EH (cell line): ENCODE measurements at regions not wholly inside any gene's neighbourhood (a gene's known extent, or its start where the extent isn't known, plus 50 kb on each side); places are given as distances from the start of the nearest gene placed in this dataset.

ENCODE experiments used
- DNase-seq: peaks from one replicate; pipeline ENCODE4 v3.0.0-alpha.2; 2015; ENCODE audit warnings: low read depth

DNA sequence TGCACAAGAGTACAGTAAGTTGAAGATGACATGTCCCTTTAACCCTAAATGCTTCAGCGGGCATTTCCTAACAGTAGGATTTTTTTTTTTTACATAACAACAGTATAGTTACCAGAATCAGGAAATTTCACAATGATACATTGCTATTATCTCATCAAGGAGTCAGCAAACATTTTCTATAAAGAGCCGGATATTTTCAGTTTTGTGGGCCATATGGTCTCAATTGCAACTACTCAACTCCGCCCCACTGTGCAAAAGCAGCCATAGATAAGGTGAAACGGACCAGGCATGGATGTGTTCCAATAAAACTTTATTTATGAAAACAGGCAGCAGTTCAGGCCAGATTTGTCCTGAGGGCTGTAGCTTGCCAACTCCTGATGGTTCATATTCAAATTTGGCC lies 130.6 kb downstream of the SMAD6 start:
- peak; percentile 79 for DNase-seq

DNA sequence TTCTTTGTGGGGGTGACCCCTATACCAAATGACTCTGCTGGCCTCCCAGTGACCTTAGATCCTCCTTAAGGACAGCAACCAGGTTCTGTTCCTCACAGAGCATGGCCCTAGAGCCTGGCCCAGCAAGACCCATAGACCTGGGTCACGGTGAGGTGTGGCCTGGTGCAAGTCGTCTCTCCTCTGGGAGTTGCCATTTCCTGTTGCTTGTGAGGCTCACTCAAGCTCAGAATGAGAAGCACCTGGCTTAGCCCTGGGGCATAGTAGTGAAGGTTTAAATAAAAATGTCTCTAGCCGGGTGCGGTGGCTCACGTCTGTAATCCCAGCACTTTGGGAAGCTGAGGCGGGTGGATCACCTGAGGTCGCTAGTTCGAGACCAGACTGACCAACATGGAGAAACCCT lies 131.3 kb downstream of the SMAD6 start:
- no peak for DNase-seq

DNA sequence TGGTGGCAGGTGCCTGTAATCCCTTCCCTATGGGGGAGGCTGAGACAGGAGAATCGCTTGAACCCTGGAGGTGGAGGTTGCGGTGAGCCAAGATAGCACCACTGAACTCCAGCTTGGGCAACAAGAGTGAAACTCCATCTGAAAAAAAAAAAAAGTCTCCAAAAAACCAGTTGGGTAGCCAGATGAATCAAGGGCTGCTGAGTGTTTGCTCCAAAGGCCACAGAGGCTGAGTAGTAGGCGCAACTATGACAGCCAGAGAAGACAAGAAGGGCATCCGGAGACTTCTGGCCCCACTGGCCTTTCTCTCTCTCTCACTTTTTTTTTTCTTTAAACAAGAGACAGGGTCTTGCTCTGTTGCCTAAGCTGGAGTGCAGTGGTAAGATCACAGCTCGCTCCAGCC lies 131.8 kb downstream of the SMAD6 start:
- DNase-seq, result no peak

DNA sequence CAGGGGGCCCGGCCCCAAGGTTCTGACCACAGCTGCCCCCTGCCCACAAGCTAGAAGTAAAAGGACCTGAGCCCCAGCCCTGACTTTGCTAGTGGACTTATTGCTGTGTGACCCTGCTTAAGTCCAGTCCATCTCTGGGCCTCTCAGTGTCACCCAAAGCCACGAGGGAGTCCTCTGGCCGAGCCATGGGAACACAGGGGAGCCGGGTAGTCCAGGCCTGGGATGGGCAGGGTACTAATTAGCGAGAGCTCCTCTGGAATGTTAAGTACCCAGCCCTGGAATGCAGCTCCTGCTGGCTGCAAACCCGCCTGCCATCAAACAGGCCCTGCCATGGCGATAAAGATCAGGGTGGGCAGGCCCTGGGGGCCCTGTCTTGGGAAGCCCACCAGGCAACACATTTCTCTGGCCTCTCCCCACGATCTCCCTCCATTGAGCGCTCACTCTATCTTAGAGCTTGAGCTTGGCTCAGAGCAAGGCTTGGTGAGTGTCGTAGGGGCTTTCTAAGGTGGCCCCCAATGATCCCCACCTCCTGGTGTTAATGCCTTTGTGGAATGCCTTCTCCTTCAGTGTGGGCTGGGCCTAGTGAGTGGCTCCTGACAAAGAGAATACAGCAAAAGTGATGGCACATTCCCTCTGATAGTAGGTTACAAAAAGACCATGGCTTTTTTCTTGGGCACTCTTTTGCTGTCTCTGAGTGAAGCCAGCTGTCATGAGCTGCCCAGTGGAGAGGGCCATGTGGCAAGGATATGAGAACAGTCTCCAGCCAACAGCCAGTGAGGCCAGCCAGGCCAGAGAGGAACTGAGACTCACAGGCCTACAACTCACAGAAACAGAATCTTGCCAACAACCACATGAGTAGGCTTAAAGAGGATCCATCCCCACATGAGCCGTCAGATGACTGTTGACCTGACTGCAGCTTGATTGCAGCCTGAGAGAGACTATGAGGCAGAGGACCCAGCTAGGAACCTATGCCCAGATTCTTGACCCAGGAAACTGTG lies 133.1 kb downstream of the SMAD6 start:
- DNase-seq, result peak; percentile 46

DNA sequence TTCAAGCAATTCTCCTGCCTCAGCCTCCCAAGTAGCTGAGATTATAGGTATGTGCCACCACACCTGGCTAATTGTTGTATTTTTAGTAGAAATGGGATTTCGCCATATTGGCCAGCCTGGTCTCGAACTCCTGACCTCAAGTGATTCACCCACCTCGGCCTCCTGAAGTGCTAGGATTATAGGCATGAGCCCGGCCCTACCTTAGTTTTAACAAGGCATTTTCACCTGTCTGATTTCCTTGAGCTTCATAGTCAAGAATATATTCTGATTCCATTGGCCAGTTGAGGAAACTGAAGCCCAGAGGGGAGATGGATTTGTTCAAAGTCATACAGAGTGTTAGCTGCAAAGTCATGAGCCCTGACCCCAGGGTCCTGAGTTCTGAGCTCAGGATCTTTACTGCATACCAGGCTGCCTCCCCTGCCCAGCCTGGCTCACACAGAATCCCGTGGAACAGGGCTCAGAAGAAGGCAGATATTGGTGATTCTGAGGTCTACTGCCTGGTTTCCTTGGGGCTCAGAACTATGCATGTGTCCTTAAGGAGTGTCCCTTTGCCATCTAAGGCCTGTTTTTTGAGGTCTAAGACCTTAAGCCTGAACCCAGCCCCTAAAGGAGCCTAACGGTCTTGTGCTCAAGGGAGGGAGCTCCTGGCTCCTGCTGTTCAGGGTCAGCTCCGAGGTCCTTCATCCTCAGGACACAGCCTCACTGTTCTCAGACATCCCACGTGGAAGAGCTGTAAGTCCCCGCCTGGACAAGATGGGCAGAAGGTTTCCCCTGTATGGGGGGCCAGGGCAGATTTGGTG lies 134.4 kb downstream of the SMAD6 start:
- DNase-seq, result no peak

DNA sequence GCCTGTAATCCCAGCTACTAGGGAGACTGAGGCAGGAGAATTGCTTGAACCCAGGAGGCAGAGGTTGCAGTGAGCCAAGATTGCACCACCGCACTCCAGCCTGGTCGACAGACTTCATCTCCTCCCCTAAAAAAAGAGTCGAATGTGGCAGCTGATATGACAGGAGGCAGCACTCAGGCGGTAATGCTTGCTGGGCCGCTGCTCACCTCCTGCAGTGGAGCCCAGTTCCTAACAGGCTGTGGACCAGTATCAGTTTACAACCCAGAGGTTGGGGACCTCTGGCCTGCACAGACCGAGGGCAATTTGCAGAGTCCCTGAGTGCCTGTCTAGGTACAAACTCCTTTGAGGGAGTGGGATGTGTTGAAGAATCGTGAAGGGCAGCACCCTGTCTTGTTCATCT lies 136.2 kb downstream of the SMAD6 start:
- DNase-seq, result no peak

DNA sequence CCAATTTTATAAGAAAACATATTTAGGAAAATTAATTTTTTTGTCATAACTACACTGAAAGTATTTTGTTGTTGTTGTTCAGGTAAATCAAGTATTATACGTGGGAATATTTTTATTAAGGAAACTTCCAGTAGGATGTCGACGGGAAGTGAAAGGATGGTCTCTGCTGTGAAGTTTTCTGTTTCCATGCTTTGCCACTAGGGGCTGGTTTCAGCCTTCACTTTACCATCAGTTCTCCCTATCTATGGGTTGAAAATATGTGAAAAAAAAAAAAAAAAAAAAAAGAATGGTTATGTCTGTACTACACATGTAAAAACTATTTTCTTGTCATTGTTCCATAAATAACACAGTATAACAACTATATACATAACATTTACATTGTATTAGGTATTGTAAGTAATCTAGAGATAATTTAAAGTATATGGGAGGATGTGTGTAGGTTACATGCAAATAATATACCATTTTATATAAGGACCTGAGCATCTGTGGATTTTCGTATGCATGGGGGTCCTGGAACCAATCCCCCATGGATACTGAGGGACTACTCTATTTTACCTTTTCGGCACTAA lies 136.7 kb downstream of the SMAD6 start:
- peak; percentile 61 for DNase-seq

DNA sequence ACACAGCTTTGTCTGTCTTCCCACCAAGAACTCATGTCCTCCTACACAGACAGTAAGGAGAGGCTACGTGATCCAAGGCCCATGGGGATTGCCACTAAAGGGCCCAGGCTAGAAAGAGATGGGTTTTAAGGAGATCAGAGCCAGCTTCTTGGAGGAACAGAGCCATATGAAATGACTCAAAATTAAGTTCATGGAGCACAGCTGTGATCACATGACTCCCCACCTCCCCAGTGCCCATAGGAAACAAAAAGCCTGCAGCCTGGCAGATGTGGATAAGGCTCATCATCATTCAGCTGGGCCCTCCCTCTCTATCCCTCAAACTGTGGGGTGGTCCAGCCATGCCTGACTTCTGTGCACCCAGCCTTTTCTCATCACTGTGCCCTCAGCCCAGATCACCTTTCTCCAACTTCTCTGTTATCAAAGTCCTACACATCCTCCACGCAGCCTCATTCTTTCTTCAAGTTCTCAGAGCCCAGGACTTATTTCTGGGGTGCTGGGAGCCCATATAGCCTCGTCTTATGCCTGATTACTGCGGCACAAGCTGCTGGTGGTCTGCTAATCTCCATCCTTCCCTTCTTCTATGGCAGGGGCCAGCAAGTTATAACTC lies 137.6 kb downstream of the SMAD6 start:
- DNase-seq, result peak; percentile 34

DNA sequence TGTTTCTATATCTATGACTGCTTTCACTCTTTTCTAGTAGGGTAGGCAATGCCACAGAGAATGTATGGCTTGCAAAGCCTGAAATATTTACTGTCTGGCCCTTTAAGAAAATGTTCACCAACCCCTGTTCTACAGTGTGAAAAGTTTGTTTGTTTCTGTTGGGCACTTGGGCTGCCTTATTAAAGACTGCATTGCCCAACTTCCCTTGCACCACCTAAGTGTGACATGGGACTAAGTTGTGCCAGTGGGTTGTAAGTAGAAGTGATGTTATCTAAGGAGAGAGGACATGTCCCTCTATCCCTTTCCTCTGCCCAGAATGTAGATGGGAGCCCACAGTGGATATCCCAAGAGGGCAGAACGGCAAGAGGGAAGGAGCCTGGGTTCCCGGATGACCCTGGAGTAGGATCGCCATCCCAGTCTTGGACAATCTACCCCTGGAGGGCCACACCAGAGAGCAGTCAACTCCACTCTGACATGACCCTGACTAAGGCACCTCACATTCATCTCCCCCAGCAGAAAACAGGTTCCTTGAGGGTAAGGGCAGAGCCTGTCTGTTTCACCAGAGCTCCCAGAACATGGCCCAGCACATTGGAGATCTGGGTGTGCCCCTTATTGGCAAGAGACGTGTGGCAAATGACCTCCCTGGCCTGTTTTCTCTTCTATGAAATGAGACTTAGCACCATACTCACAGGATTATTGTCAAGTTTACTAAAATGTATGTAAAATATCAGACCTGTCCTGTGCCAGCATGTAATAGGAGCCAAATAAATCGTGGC lies 138.8 kb downstream of the SMAD6 start:
- DNase-seq, result no peak

DNA sequence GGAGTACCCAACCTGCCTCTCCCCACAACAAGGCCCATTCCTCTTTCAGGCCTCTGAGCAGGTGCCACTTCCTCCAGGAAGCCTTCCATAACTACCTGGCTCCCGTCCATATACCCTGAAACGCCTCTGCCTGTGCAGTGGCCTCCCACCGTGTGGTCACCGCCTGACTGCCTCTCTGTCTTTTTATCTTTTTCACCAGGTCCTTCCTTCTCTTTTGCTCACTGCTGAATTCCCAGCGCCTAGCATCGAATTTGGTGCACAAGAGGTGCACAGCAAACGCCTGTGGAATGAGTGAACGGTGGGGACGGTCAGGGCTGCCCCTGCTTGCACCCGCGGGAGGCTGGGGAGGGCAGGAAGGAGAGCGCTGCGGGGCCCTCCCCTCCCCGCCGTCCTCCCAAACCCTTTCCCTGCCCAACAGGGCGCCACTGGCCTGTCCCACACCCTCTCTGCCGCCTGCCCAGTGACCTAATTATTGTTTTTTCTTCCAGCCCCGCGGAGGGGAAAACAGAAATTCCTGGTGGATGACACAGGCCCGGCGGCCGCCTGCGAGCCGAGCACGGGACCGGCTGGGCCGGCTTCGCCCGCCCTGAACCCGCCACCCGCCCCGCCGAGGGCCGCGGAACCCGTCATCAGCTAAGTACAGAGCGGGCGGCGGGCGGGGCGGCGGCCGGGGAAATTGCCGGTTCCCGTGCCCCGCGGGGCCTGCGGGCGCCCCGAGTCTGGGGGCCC lies 140.1 kb downstream of the SMAD6 start:
- peak; percentile 97 for DNase-seq

DNA sequence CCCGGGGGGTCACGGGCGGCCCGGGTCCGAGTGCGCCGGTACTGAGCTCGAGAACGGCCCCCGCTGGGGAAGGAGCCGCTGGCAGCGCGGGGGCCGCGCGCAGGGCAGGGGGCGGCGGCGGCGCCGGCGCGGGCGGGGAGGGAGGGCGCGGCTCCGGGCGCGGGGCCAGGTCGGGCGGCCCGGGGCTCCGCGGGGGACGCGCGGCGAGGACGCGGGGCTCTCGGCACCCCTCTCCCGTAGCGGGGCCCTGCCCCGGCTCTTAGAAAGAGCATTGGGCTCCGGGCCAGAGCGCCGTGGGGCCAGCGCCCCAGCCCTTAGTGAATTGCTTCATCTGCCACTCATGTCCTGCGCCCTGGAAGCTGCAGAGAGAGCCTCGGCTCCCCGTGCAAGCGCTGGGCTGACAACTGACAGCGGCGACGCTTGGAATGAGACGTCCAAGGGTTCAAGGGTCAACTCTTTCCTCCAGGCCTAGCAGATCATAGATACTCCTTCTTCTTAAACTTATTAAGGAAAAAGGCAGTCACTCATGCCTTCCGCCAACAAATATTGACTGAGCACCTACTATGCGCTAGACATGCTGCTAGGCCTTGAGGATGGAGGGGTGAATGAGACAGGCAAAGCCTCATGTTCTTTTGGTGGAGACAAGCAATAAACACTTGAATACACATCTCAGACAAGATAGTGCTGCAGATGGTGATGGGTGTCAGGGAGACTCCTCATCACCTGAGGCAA lies 140.8 kb downstream of the SMAD6 start:
- DNase-seq, result peak; percentile 89

DNA sequence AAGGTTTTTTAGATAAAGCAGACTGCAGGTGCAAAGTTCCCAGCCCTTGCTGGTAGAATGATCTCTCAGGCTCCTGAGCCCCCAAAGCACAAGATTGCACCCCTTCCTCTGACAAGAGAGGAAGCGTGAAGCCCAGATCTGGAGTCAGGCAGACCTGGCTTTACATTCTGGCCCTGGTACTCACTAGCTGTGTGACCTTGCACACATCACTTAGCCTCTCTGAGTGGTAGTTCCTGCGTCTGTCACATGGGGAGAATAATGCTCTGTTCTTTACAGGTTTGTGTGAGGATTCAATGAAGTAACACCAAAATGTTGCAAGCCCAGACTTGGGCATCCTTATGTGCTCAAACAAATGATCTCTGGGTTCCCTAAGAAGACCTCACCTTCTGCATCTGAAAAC lies 141.5 kb downstream of the SMAD6 start:
- DNase-seq, result no peak

DNA sequence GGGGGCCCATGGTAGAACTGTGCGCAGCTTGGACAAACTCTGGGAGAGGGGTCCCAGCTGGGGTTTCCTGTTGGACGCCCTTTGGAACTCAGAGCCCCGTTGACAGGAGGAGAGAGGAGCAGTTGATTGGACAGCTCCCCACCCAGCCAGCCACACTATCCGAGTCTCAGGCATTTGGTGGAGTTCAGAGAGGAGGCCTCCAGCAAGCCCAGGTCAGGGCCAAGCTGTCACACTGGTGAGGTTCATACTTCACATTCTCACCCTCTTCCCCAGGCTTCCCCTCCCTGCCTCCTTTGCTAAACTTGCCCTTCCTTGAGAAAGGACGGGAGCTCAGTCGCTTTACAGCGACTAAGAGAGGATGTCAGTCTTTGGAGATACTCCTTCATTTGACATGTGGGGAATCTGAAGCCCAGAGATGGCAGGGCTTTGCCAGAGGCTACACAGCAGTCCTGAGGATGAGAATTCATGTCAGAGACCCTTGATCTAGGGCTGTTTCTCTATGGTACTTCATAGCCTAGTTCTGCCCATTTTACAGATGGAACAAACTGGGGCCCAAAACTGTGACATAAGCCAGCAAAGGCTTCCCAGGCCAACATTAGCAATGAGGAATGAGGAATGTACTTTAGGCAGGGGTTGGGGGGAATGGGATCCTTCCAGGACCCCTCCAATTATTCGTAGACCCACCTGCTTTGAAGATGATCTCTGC lies 142.2 kb downstream of the SMAD6 start:
- DNase-seq, result no peak

DNA sequence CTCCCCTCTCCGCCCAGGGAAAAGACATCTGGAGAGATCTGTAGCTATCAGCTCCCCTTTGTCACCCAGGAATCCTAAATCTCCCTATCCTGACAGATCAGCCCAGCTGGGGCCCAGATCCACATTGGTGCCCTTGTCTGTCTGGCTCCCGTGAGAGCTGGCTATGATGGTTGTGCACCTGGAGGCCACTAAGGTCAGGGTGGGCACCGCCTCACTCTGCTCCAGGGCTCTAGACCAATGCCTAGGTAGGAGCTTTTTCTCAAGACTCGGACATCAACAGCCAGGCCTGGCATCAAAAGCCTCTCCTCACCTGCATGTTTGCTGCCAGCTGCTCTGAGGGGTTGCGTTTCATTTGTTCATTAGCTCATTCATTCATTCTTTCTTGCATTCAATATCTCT lies 142.7 kb downstream of the SMAD6 start:
- no peak for DNase-seq

DNA sequence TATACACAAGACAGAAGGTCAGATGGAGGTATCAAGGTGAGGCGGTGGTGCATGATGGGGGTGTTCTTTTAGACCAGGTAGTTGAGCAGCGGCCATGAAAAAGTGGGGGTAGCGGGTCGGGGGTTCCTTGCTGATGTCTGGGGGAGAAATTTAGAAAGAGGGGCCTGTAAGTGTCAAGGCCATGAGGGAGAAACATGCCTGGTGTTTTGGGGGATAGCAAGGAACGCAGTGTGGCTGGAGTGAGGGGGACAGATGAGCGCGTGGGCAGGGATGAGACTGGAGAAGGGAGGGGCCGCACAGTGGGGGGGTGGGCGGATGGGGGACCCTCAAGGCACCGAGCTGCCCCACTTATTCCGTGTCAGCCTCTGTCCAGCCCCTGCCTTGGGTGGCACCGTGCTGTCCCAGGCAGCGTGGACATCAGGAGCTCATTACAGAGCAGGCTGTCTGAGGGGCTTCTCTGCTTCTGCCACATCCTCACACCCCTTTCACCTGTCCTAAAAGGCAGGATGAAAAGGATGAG lies 143.3 kb downstream of the SMAD6 start:
- DNase-seq, result no peak

DNA sequence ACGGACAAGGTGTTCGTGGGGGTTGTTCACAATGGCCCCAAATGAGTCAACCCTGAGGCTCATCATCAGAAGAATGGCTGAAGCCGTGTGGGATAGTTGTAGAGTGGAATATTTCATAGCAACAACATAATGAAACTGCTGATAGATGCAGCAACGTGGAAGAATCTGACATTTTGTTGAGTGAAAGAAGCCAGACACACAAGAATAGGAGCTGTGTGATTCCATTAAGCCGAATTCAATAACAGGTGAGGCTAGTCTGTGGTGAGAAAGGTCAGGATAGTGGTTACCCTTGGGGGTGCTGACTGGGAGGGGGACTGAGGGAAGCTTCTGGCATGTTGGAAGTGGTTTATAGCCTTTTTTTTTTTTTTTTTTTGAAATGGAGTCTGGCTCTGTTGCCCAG lies 144.0 kb downstream of the SMAD6 start:
- no peak for DNase-seq

DNA sequence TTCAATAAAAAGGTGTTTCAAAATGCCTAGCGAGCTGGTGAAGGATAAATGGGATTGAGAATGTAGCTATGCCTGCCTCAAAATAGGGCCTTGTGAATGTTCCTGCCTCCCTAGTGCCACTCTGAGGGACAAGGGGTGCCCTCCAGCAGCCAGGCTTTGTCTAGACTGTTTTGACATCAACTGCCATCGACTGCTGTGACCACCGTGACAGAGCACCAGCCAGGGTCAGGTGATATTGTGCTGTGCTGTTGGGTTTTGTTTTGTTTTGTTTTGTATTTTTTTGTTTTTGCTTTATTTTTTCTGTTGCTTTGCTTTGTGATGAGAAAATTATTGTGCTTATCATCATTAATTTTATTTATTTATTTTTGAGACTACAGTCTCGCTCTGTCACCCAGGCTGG lies 144.8 kb downstream of the SMAD6 start:
- DNase-seq, result no peak

DNA sequence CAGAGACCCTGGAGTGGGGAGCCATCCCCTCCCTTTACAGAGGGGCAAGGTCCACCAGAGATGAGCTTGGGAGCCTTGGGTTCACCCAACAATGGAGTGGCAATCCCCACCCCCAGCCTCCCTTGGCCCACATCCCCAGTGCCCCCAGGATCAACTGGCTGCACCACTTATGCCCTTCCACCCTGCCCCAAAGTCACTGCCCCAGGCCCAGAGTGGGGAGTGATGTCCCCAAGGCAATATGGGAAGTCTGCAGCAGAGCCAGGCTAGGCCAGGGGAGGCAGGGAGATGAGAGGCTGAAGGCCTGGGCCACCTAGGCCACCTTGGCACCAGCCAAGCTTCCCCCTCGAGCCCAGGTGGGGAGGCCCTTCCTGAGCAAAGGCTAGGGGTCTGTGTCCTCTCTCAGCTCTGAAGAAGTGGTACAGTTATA lies 145.5 kb downstream of the SMAD6 start:
- no peak for DNase-seq

DNA sequence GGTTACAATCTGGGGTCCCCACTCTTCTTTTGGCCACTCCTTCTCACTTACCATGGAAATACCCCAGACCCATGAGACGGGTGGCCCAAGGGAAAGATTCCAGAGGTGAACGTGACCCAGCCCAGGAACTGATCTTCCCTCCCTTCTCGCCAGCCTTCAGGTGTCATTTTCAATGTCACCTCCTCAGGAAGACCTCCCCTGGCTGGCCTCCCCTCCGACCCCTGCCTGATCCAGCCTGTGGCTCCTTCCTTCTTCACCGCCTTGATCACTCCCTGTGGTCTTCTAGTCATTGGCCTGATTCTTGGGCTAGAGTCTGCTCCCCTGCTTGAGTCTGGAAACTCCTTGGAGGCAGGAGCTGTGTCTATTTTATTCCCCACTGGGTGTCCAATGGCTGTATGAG lies 146.1 kb downstream of the SMAD6 start:
- no peak for DNase-seq
